ENCODE measurements at regions not wholly inside any gene's neighbourhood (a gene's known extent, or its start where the extent isn't known, plus 50 kb on each side); places are given as distances from the start of the nearest gene placed in this dataset.

DNA sequence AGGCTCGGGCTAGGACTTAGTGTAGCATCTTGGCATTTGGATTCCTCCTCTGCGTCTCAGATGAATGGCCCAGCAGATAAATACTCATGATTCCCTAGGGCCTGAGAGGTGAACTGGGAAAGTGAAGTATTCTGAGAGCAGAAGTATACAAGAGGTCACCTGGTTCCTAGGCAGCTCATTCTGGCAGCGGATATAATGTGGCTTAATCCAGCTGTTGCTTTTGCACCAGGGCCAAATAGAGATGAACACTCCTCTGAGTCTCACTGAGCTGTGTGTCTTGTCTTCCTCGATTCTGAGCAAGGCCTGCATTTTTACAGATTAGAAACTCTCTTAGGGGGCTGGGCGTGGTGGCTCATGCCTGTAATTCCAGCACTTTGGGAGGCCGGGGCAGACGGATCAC, 196.1 kb downstream of the SLC4A3 start:
- Histone ChIP-seq H2BK12ac (ENCODE audit: low read length) (no peak overlapping the region), H4K8ac (ENCODE audit: low read depth, low read length) (no peak overlapping the region), H3K14ac (ENCODE audit: low read length) (no peak overlapping the region), H3K18ac (ENCODE audit: low read length) (no peak overlapping the region), H2BK5ac (ENCODE audit: low read length) (no peak overlapping the region), H3K79me1 (ENCODE audit: low read depth, low read length) (no peaks in the 10 kb centered on the region), H4K91ac (ENCODE audit: low read depth, low read length, poor library complexity) (no peak overlapping the region), H2AFZ (ENCODE audit: low read length) (no peak overlapping the region), H3K27me3 (ENCODE audit: control insufficient read depth in 3 of 3, insufficient read depth in 3 of 3, low read depth in 1 of 3, low read length in 3 of 3) (no peaks in the 10 kb centered on the region), H3K27ac (replicated peaks; ENCODE audit: low read length) (no peak overlapping the region), H3K36me3 (replicated peaks in 1 of 2; ENCODE audit: control insufficient read depth in 2 of 2, insufficient read depth in 2 of 2, low read length in 2 of 2) (no peaks in the 10 kb centered on the region), H3K4me2 (ENCODE audit: insufficient read depth, low read length, poor library complexity, severe bottlenecking) (no peak overlapping the region), H3K4ac (ENCODE audit: low read length) (no peak overlapping the region), H3K4me3 (ENCODE audit: low read length in 2 of 2) (no peak overlapping the region), H3K23ac (ENCODE audit: low read depth, low read length, poor library complexity) (no peak overlapping the region), H2BK15ac (ENCODE audit: low read length) (no peak overlapping the region), H2BK120ac (ENCODE audit: low read depth, low read length) (no peak overlapping the region), H3K9ac (ENCODE audit: low read depth, low read length, poor library complexity) (no peak overlapping the region), H3K9me3 (replicated peaks in 1 of 2; ENCODE audit: control insufficient read depth in 2 of 2, insufficient read depth in 1 of 2, low read depth in 1 of 2, low read length in 2 of 2) (no peaks in the 10 kb centered on the region), H2AK5ac (ENCODE audit: low read depth, low read length) (no peak overlapping the region), H3K4me1 (ENCODE audit: control insufficient read depth in 2 of 2, insufficient read depth in 1 of 2, low read depth in 1 of 2, low read length in 2 of 2) (peaks cover 0 to 4% of the 10 kb centered on the region in 2 donors)
- no peak for DNase-seq (ENCODE audit: low spot score)
- no CpG with 5 or more reads among the region's 7 CpGs for WGBS, 2 donors (ENCODE audit: extremely low coverage in 2 of 2, insufficient read length in 2 of 2, insufficient replicate concordance in 1 of 2)

DNA sequence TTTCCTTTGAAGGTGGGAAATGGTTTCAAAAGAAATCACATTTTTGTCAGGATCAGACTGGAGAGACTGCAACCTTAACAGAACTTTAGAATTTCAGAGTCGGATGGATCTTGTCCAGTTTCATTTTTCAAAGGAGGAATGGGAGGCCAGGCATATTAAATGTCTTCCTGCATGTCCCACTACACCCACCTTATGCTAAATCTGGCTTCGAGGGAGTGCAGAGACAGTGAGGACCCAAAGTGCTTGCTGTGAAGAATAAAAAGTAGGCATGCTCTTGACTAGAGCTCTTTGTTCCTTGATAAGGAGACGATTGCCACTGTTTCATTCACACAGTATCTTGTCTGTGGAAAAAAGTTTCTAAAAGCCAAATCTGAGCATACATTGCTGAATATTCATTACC, 197.6 kb downstream of the SLC4A3 start:
- DNase-seq (ENCODE audit: low spot score): no peak
- no peak overlapping the region for H2BK5ac ChIP-seq (ENCODE audit: low read length)
- no peaks in the 10 kb centered on the region for H3K27me3 ChIP-seq (ENCODE audit: control insufficient read depth in 3 of 3, insufficient read depth in 3 of 3, low read depth in 1 of 3, low read length in 3 of 3)
- no peak overlapping the region for H3K23ac ChIP-seq (ENCODE audit: low read depth, low read length, poor library complexity)
- no peak overlapping the region for H3K18ac ChIP-seq (ENCODE audit: low read length)
- H3K9me3 ChIP-seq (replicated peaks in 1 of 2; ENCODE audit: control insufficient read depth in 2 of 2, insufficient read depth in 1 of 2, low read depth in 1 of 2, low read length in 2 of 2): no peaks in the 10 kb centered on the region
- no peak overlapping the region for H4K91ac ChIP-seq (ENCODE audit: low read depth, low read length, poor library complexity)
- H2AFZ ChIP-seq (ENCODE audit: low read length): peak overlapping the region; percentile 52
- H3K4ac ChIP-seq (ENCODE audit: low read length): no peak overlapping the region
- H4K8ac ChIP-seq (ENCODE audit: low read depth, low read length): no peak overlapping the region
- peaks cover 0 to 4% of the 10 kb centered on the region in 2 donors for H3K4me1 ChIP-seq (ENCODE audit: control insufficient read depth in 2 of 2, insufficient read depth in 1 of 2, low read depth in 1 of 2, low read length in 2 of 2)
- H3K9ac ChIP-seq (ENCODE audit: low read depth, low read length, poor library complexity): no peak overlapping the region
- no peak overlapping the region for H3K4me3 ChIP-seq (ENCODE audit: low read length in 2 of 2)
- no peak overlapping the region for H3K27ac ChIP-seq (replicated peaks; ENCODE audit: low read length)
- WGBS, 2 donors (ENCODE audit: extremely low coverage in 2 of 2, insufficient read length in 2 of 2, insufficient replicate concordance in 1 of 2): no CpG with 5 or more reads among the region's 3 CpGs
- H2BK15ac ChIP-seq (ENCODE audit: low read length): no peak overlapping the region
- no peaks in the 10 kb centered on the region for H3K36me3 ChIP-seq (replicated peaks in 1 of 2; ENCODE audit: control insufficient read depth in 2 of 2, insufficient read depth in 2 of 2, low read length in 2 of 2)
- H3K79me1 ChIP-seq (ENCODE audit: low read depth, low read length): no peaks in the 10 kb centered on the region
- H3K14ac ChIP-seq (ENCODE audit: low read length): no peak overlapping the region
- no peak overlapping the region for H2BK120ac ChIP-seq (ENCODE audit: low read depth, low read length)
- no peak overlapping the region for H3K4me2 ChIP-seq (ENCODE audit: insufficient read depth, low read length, poor library complexity, severe bottlenecking)
- no peak overlapping the region for H2BK12ac ChIP-seq (ENCODE audit: low read length)
- no peak overlapping the region for H2AK5ac ChIP-seq (ENCODE audit: low read depth, low read length)

DNA sequence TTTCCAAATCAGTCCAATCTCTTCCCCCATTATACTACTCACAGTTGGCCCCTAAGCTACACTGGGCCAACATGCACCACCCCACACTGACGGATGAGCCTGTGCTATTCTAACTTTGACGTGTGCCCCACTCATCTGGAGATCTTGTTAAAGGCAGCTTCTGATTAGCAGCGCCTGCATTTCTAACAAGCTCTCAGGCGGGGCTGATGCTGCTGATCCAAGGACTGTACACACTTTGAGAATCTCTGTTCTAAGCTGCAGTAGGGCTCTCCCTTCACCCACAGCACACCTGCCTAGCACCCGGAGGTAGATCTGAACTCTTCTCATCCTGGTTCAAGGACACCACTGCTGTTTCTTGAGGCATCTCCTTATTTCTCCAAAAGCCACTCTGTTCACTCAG, 200.7 kb downstream of the SLC4A3 start:
- Histone ChIP-seq H3K4me1 (ENCODE audit: control insufficient read depth in 2 of 2, insufficient read depth in 1 of 2, low read depth in 1 of 2, low read length in 2 of 2) (peaks cover 0 to 4% of the 10 kb centered on the region in 2 donors), H2BK5ac (ENCODE audit: low read length) (no peak overlapping the region), H3K9ac (ENCODE audit: low read depth, low read length, poor library complexity) (no peak overlapping the region), H3K23ac (ENCODE audit: low read depth, low read length, poor library complexity) (no peak overlapping the region), H3K4me2 (ENCODE audit: insufficient read depth, low read length, poor library complexity, severe bottlenecking) (no peak overlapping the region), H3K4me3 (ENCODE audit: low read length in 2 of 2) (no peak overlapping the region), H2AFZ (ENCODE audit: low read length) (no peak overlapping the region), H3K36me3 (replicated peaks in 1 of 2; ENCODE audit: control insufficient read depth in 2 of 2, insufficient read depth in 2 of 2, low read length in 2 of 2) (no peaks in the 10 kb centered on the region), H3K9me3 (replicated peaks in 1 of 2; ENCODE audit: control insufficient read depth in 2 of 2, insufficient read depth in 1 of 2, low read depth in 1 of 2, low read length in 2 of 2) (no peaks in the 10 kb centered on the region), H3K27ac (replicated peaks; ENCODE audit: low read length) (no peak overlapping the region), H2BK12ac (ENCODE audit: low read length) (no peak overlapping the region), H2BK120ac (ENCODE audit: low read depth, low read length) (no peak overlapping the region), H3K18ac (ENCODE audit: low read length) (no peak overlapping the region), H4K91ac (ENCODE audit: low read depth, low read length, poor library complexity) (no peak overlapping the region), H3K4ac (ENCODE audit: low read length) (no peak overlapping the region), H3K14ac (ENCODE audit: low read length) (no peak overlapping the region), H2BK15ac (ENCODE audit: low read length) (no peak overlapping the region), H2AK5ac (ENCODE audit: low read depth, low read length) (no peak overlapping the region), H3K79me1 (ENCODE audit: low read depth, low read length) (no peaks in the 10 kb centered on the region), H4K8ac (ENCODE audit: low read depth, low read length) (no peak overlapping the region), H3K27me3 (ENCODE audit: control insufficient read depth in 3 of 3, insufficient read depth in 3 of 3, low read depth in 1 of 3, low read length in 3 of 3) (peaks cover 0 to 5% (median 0%) of the 10 kb centered on the region in 3 experiments)
- no CpG with 5 or more reads among the region's 5 CpGs for WGBS, 2 donors (ENCODE audit: extremely low coverage in 2 of 2, insufficient read length in 2 of 2, insufficient replicate concordance in 1 of 2)
- no peak for DNase-seq (ENCODE audit: low spot score)

DNA sequence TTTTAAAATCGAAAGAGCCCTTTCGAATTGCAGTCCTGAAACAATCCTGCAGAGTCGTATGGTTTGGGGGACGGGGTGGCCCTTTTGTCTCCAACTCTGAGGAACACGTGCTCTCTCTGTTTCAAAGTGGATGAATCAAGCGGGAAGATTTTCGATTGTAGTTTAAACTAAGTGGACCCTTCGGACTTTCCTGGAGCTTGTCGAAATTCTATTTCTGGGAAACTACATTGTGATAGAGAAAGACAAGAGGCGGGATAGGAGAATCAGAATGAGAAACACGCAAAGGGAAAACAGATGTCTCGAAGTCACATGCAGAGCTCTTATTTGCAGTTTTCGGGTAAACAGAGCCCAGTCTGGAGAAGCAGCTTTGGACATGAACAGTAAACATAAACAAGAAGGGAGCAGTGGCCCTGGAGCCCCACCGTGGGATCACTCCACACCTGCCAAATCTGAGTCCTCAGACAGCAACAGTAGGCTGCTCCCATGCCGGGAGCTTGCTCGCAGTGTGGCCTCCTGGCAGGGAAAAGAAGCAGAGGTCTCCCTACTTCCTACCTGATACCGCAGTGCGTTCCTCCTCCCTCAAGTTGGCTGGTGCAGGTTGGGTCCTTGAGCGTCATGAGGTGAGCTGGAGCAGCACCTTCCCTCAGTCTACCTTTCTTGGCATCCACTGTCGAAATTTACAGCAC, 202.4 kb downstream of the SLC4A3 start:
- Histone ChIP-seq H2AFZ (ENCODE audit: low read length) (no peak overlapping the region), H3K9ac (ENCODE audit: low read depth, low read length, poor library complexity) (no peak overlapping the region), H3K79me1 (ENCODE audit: low read depth, low read length) (no peaks in the 10 kb centered on the region), H3K9me3 (replicated peaks in 1 of 2; ENCODE audit: control insufficient read depth in 2 of 2, insufficient read depth in 1 of 2, low read depth in 1 of 2, low read length in 2 of 2) (no peaks in the 10 kb centered on the region), H3K4me1 (ENCODE audit: control insufficient read depth in 2 of 2, insufficient read depth in 1 of 2, low read depth in 1 of 2, low read length in 2 of 2) (peaks cover 0 to 4% of the 10 kb centered on the region in 2 donors), H3K36me3 (replicated peaks in 1 of 2; ENCODE audit: control insufficient read depth in 2 of 2, insufficient read depth in 2 of 2, low read length in 2 of 2) (no peaks in the 10 kb centered on the region), H3K4me3 (ENCODE audit: low read length in 2 of 2) (no peak overlapping the region), H2BK5ac (ENCODE audit: low read length) (no peak overlapping the region), H2BK120ac (ENCODE audit: low read depth, low read length) (no peak overlapping the region), H3K4ac (ENCODE audit: low read length) (no peak overlapping the region), H4K8ac (ENCODE audit: low read depth, low read length) (no peak overlapping the region), H3K18ac (ENCODE audit: low read length) (peak overlapping the region; percentile 12), H3K4me2 (ENCODE audit: insufficient read depth, low read length, poor library complexity, severe bottlenecking) (no peak overlapping the region), H2AK5ac (ENCODE audit: low read depth, low read length) (no peak overlapping the region), H3K27me3 (ENCODE audit: control insufficient read depth in 3 of 3, insufficient read depth in 3 of 3, low read depth in 1 of 3, low read length in 3 of 3) (peaks cover 0 to 5% (median 0%) of the 10 kb centered on the region in 3 experiments), H4K91ac (ENCODE audit: low read depth, low read length, poor library complexity) (no peak overlapping the region), H2BK12ac (ENCODE audit: low read length) (no peak overlapping the region), H3K14ac (ENCODE audit: low read length) (no peak overlapping the region), H3K27ac (replicated peaks; ENCODE audit: low read length) (no peak overlapping the region), H3K23ac (ENCODE audit: low read depth, low read length, poor library complexity) (no peak overlapping the region), H2BK15ac (ENCODE audit: low read length) (no peak overlapping the region)
- no CpG with 5 or more reads among the region's 20 CpGs for WGBS, 2 donors (ENCODE audit: extremely low coverage in 2 of 2, insufficient read length in 2 of 2, insufficient replicate concordance in 1 of 2)
- no peak for DNase-seq (ENCODE audit: low spot score)

All from neuronal stem cell (in vitro differentiated cells).